ENCODE measurements at regions not wholly inside any gene's neighbourhood (a gene's known extent, or its start where the extent isn't known, plus 50 kb on each side); places are given as distances from the start of the nearest gene placed in this dataset.

- no peak overlapping the region for H3K27ac ChIP-seq (ENCODE audit: extremely low read length, insufficient read depth, low read length)
- H3K4me2 ChIP-seq (ENCODE audit: low read depth, low read length) = no peak overlapping the region
- H3K79me2 ChIP-seq (ENCODE audit: insufficient read depth, low read length) = no peaks in the 10 kb centered on the region
- no peak overlapping the region for H3K9ac ChIP-seq (ENCODE audit: insufficient read depth, low read depth, low read length)
- ATAC-seq = no peak
- in situ Hi-C loops (cut with HindIII; ENCODE audit: extremely low pct_ligation_motif_present, low pct_unique_long_range_greater_than_20kb) (no loop called here), intact Hi-C loops (cut with micrococcal nuclease; ENCODE audit: unreplicated experiment) (no loop called here)
- peaks cover 0 to 44% of the 10 kb centered on the region in 2 experiments; a peak in 2 of 5 replicates for H3K27me3 ChIP-seq (ENCODE audit: control insufficient read depth in 1 of 2, insufficient read depth in 2 of 2, low read length in 2 of 2)
- FAIRE-seq = no peak
- POLR2A ChIA-PET = no interaction called here
- no peak overlapping the region for H3K4me3 ChIP-seq (replicated peaks in 1 of 3; ENCODE audit: insufficient read depth in 1 of 3, low read depth in 2 of 3, low read length in 3 of 3)
- no peak overlapping the region for H2AFZ ChIP-seq (ENCODE audit: low read length)
- DNase-seq (ENCODE audit: low spot score) = no peak
- H4K20me1 ChIP-seq (ENCODE audit: insufficient read depth, low read length) = no peaks in the 10 kb centered on the region
- WGBS (ENCODE audit: low lambda C conversion rate) = 0% methylated on average over 1 of the region's 1 CpG
- no peaks in the 10 kb centered on the region for H3K9me3 ChIP-seq (ENCODE audit: low read length)
- CTCF ChIA-PET (ENCODE audit: low intra/inter-chr PET ratio, low total read pairs) = no interaction called here
- H3K36me3 ChIP-seq (replicated peaks in 1 of 2; ENCODE audit: control insufficient read depth in 1 of 2, insufficient read depth in 2 of 2, low read length in 2 of 2) = no peaks in the 10 kb centered on the region
- no TSS peak for BruUV-seq (replicated peaks)
- H3K4me1 ChIP-seq (ENCODE audit: insufficient read depth, low read length) = no peaks in the 10 kb centered on the region
- TF ChIP-seq MAFG (CRISPR knock-in tag; IDR thresholded peaks at IDR 0.05) (no peak), ZNF256 (CRISPR knock-in tag; conservative IDR thresholded peaks at IDR 0.05) (no peak), RBM39 (IDR thresholded peaks at IDR 0.05; ENCODE audit: low read depth, low read length, poor library complexity, severe bottlenecking) (no peak), HDAC6 (IDR thresholded peaks at IDR 0.05; ENCODE audit: low read depth, low read length) (no peak), PCBP1 (IDR thresholded peaks at IDR 0.05; ENCODE audit: borderline replicate concordance, low read depth, low read length) (no peak), NFE2L1 (CRISPR knock-in tag; IDR thresholded peaks at IDR 0.05; ENCODE audit: borderline replicate concordance) (no peak), ZNF318 (CRISPR knock-in tag; IDR thresholded peaks at IDR 0.05) (no peak)
- TF ChIP-seq, protein P1, sequence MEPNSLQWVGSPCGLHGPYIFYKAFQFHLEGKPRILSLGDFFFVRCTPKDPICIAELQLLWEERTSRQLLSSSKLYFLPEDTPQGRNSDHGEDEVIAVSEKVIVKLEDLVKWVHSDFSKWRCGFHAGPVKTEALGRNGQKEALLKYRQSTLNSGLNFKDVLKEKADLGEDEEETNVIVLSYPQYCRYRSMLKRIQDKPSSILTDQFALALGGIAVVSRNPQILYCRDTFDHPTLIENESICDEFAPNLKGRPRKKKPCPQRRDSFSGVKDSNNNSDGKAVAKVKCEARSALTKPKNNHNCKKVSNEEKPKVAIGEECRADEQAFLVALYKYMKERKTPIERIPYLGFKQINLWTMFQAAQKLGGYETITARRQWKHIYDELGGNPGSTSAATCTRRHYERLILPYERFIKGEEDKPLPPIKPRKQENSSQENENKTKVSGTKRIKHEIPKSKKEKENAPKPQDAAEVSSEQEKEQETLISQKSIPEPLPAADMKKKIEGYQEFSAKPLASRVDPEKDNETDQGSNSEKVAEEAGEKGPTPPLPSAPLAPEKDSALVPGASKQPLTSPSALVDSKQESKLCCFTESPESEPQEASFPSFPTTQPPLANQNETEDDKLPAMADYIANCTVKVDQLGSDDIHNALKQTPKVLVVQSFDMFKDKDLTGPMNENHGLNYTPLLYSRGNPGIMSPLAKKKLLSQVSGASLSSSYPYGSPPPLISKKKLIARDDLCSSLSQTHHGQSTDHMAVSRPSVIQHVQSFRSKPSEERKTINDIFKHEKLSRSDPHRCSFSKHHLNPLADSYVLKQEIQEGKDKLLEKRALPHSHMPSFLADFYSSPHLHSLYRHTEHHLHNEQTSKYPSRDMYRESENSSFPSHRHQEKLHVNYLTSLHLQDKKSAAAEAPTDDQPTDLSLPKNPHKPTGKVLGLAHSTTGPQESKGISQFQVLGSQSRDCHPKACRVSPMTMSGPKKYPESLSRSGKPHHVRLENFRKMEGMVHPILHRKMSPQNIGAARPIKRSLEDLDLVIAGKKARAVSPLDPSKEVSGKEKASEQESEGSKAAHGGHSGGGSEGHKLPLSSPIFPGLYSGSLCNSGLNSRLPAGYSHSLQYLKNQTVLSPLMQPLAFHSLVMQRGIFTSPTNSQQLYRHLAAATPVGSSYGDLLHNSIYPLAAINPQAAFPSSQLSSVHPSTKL (CRISPR knock-in tag; IDR thresholded peaks at IDR 0.05) = no peak
- TF ChIP-seq, protein P2, sequence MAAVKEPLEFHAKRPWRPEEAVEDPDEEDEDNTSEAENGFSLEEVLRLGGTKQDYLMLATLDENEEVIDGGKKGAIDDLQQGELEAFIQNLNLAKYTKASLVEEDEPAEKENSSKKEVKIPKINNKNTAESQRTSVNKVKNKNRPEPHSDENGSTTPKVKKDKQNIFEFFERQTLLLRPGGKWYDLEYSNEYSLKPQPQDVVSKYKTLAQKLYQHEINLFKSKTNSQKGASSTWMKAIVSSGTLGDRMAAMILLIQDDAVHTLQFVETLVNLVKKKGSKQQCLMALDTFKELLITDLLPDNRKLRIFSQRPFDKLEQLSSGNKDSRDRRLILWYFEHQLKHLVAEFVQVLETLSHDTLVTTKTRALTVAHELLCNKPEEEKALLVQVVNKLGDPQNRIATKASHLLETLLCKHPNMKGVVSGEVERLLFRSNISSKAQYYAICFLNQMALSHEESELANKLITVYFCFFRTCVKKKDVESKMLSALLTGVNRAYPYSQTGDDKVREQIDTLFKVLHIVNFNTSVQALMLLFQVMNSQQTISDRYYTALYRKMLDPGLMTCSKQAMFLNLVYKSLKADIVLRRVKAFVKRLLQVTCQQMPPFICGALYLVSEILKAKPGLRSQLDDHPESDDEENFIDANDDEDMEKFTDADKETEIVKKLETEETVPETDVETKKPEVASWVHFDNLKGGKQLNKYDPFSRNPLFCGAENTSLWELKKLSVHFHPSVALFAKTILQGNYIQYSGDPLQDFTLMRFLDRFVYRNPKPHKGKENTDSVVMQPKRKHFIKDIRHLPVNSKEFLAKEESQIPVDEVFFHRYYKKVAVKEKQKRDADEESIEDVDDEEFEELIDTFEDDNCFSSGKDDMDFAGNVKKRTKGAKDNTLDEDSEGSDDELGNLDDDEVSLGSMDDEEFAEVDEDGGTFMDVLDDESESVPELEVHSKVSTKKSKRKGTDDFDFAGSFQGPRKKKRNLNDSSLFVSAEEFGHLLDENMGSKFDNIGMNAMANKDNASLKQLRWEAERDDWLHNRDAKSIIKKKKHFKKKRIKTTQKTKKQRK (IDR thresholded peaks at IDR 0.05; ENCODE audit: low read length) = no peak
Observed at GRCh38 chr13:52905701-52906100, 57.3 kb upstream of the PCDH8 start.

All from HepG2 (cell line).